Activated naive CD8-positive, alpha-beta T cell treated with anti-CD3 and anti-CD28 coated beads, Interleukin-2, amount 10 ng/mL, durations not matched to agents 7 days and 5 days (primary cell): ENCODE measurements at regions not wholly inside any gene's neighbourhood (a gene's known extent, or its start where the extent isn't known, plus 50 kb on each side); places are given as distances from the start of the nearest gene placed in this dataset.

Source experiments
- ATAC-seq: fragments of 150-1000 bp; cut with Tn5 transposase; one replicate; pipeline ENCODE4 v1.10.0; 2021; ENCODE audit warnings: low read depth, moderate library complexity
- POLR2A ChIA-PET: fragments of 350-600 bp; sonication (Branson Sonifier 250); formaldehyde crosslinking; loops from one replicate; lab custom pipeline; 2021; ENCODE audit warnings: antibody characterized with exemption; lab: Charles Lee
- DNase-seq: peaks from one replicate; pipeline ENCODE4 v3.0.0; 2021
- H3K27ac Mint-ChIP-seq: one replicate; pipeline ENCODE4 v1.8.0; 2022; ENCODE audit warnings: mild to moderate bottlenecking, mixed read lengths
- H3K27me3 Mint-ChIP-seq: one replicate; pipeline ENCODE4 v1.8.0; 2022; ENCODE audit warnings: mild to moderate bottlenecking, moderate library complexity, mixed read lengths
- H3K36me3 Mint-ChIP-seq: one replicate; pipeline ENCODE4 v1.8.0; 2021; ENCODE audit warnings: mild to moderate bottlenecking, mixed read lengths
- H3K4me1 Mint-ChIP-seq: one replicate; pipeline ENCODE4 v1.8.0; 2021; ENCODE audit warnings: mixed read lengths
- H3K4me3 Mint-ChIP-seq: one replicate; pipeline ENCODE4 v1.8.0; 2022; ENCODE audit warnings: mild to moderate bottlenecking, moderate library complexity, mixed read lengths
- H3K9me3 Mint-ChIP-seq: one replicate; pipeline ENCODE4 v1.8.0; 2021; ENCODE audit warnings: mixed read lengths

DNA sequence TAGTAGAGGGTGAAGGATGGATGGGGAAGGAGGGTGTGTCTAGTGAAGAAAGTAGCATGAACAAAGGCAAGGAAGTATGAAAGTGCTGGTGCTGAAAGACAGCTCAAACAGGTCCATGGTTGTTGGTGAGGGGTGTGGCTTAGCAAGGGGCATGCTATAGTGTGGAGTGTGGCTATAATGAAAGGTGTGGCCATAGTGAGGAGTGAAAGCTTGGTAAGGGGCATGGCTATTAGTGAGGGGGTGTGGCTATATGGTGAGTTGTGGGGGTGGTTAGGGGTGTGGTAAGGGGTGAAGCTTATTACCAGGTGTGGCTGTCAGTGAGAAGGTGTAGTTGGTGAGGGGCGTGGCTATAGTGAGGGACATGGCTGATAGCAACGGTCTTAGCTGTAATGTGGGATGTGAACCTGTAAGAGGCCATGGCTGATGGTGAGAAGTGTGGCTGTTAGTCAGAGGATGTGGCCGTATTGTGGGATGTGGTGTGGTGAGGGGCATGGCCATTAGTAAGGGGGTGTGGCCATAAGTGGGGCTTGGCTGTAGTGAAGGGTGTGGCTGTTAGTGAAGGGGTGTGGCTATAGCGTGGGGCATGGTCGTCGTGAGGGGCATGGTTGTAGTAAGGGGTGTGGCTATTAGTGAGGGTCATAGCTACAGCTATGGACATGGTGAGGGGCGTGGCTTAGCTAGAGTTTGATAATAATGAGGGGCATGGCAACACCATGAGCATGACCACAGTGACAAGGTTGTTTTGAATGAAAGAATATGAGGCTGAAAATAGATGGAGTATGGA lies 549.6 kb downstream of the FBXO15 start:
- no peaks in the 10 kb centered on the region for H3K4me1 Mint-ChIP-seq
- ATAC-seq: no peak
- H3K36me3 Mint-ChIP-seq: no peaks in the 10 kb centered on the region

DNA sequence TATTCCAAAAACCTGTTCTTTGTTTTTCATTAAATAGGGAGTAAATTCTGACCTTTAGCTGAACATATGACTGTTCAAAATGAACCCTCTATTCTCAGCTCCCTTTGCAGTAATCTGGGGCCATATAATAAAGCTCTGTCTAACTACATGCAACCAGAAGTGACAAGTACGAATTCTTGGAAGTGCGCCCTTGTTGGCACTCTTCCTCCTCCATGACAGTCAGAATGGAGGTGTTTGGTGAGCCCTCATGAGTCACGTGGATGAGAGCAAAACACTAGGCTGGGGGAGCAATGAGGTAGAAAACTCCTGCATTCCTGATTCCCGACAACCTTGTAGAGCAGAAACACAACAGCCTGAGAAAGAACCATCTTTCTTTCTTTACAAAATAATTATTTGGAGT lies 552.9 kb downstream of the FBXO15 start:
- Mint-ChIP-seq H3K36me3 (no peaks in the 10 kb centered on the region), H3K4me1 (no peaks in the 10 kb centered on the region), H3K27ac (no peak overlapping the region), H3K9me3 (peaks cover 5% of the 10 kb centered on the region), H3K4me3 (no peak overlapping the region), H3K27me3 (no peaks in the 10 kb centered on the region)
- no peak for DNase-seq
- POLR2A ChIA-PET: no interaction called here
- ATAC-seq: no peak

More for the DNA sequence above, 549.6 kb downstream of the FBXO15 start:
- H3K9me3 Mint-ChIP-seq: peaks cover 5% of the 10 kb centered on the region
- no peak overlapping the region for H3K4me3 Mint-ChIP-seq
- POLR2A ChIA-PET: no interaction called here
- no peak overlapping the region for H3K27ac Mint-ChIP-seq
- no peaks in the 10 kb centered on the region for H3K27me3 Mint-ChIP-seq
- no peak for DNase-seq

DNA sequence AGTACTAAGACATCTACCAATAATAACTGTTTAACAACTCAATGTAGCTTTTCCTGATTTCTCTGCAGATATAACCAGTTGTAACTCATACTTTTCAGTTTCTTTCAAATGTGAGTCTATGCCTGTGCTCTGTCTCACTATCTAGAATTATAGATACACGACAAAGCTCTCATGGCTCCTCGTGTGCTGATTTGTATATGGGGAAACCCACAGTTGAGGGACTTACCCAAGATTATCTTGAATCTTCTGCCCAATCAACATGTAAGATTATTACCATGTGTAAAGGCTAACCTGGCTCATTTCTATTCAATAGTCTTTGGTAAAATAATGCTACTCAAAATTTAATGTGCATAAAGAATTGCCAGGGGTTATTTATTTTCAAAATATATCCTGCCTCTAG lies 554.4 kb downstream of the FBXO15 start:
- H3K36me3 Mint-ChIP-seq: no peaks in the 10 kb centered on the region
- POLR2A ChIA-PET: no interaction called here
- no peak overlapping the region for H3K27ac Mint-ChIP-seq
- ATAC-seq (no peak), DNase-seq (no peak)
- H3K9me3 Mint-ChIP-seq: peaks cover 2% of the 10 kb centered on the region
- no peaks in the 10 kb centered on the region for H3K27me3 Mint-ChIP-seq
- H3K4me3 Mint-ChIP-seq: no peak overlapping the region
- H3K4me1 Mint-ChIP-seq: no peaks in the 10 kb centered on the region

DNA sequence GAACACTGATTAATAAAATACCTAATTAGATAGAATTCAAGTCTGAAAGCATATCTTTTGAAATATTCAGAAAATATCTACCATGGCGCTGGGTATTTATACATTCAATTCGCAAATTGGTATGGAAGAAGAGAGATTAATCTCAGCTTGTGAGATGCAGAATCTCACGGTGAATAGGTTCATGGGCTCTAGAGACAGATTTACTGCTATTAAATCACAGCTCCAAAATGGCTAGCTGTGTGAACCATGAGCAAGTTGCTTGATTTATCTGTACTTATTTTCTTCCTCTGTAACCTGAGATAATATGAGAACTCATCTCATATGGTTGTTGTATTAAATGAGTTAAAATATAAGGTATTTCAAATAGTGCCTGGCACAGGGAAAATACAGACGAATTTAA lies 556.7 kb downstream of the FBXO15 start:
- no peak overlapping the region for H3K27ac Mint-ChIP-seq
- no peaks in the 10 kb centered on the region for H3K36me3 Mint-ChIP-seq
- no peaks in the 10 kb centered on the region for H3K27me3 Mint-ChIP-seq
- H3K4me1 Mint-ChIP-seq: no peaks in the 10 kb centered on the region
- no peak for DNase-seq
- H3K9me3 Mint-ChIP-seq: no peaks in the 10 kb centered on the region
- POLR2A ChIA-PET: no interaction called here
- no peak overlapping the region for H3K4me3 Mint-ChIP-seq
- no peak for ATAC-seq

DNA sequence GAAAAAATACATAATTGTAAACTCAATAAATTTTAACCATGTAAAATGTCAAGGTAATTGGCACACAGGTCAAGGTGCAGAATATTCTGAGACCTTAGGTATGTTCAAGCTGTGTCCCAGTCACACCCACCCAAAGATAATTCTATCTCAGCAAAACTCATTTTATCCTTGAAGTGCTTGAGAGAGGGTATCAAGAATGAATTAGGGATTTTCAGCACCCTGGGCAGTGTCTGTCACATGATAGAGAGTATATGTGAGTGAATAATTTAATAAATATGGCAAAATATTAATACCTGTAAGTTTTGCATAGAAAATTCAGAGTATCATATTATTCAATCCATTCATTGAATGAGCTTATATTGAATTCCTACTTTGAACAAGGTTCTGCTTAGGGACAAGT lies 567.9 kb downstream of the FBXO15 start:
- POLR2A ChIA-PET: no interaction called here
- H3K4me1 Mint-ChIP-seq: no peaks in the 10 kb centered on the region
- no peaks in the 10 kb centered on the region for H3K36me3 Mint-ChIP-seq
- H3K9me3 Mint-ChIP-seq: no peaks in the 10 kb centered on the region
- no peaks in the 10 kb centered on the region for H3K27me3 Mint-ChIP-seq
- no peak overlapping the region for H3K4me3 Mint-ChIP-seq
- H3K27ac Mint-ChIP-seq: no peak overlapping the region
- DNase-seq: no peak
- no peak for ATAC-seq

DNA sequence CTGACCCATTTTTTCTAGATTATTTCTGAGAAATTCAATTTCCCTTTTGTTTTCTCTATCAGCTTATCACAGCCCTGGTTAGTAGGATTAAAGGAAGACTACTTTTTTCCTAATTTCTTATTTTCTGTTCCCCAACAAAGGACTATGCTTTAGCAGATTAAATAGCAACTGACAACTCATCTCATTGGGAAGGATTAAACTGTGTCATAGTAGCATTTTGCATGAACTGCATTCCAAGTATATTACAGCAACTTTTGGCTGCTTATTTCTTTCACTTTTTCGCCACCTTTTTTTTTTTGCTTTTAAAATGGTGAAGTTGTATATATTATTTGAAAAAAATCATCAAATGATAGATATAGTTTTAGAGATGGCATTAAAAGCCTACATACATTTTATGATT lies 570.3 kb downstream of the FBXO15 start:
- no peaks in the 10 kb centered on the region for H3K4me1 Mint-ChIP-seq
- no peak for DNase-seq
- POLR2A ChIA-PET: no interaction called here
- H3K36me3 Mint-ChIP-seq: no peaks in the 10 kb centered on the region
- H3K27ac Mint-ChIP-seq: no peak overlapping the region
- no peaks in the 10 kb centered on the region for H3K9me3 Mint-ChIP-seq
- no peak for ATAC-seq
- H3K4me3 Mint-ChIP-seq: no peak overlapping the region
- H3K27me3 Mint-ChIP-seq: no peaks in the 10 kb centered on the region

DNA sequence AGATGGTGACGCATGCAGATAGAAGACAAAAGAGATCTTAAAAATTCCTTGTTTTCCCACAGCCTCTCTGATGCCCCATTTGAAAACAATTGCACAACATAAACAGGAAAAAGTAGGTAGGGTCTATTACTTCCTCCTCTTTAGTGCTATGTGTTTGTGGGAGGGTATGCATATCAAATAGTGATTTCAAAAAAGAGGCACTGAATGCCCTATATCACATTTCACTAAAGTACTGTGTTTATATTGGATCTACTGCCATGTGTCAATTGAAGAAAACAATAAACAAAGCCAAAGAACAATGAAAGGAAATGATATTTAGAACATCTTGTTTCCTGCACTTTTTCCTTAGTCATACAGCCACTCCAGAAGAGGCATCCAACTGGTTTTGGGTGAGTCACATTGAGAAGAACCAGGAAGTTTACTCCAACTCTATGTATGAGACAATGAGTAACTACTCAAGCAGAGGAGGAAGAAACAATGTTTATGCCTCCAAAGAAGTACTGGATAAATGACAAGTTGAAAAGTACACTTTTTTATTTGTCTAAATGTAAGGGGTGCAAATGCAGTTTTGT lies 583.6 kb downstream of the FBXO15 start:
- H3K4me3 Mint-ChIP-seq: no peak overlapping the region
- ATAC-seq: no peak
- H3K9me3 Mint-ChIP-seq: no peaks in the 10 kb centered on the region
- no peak overlapping the region for H3K27ac Mint-ChIP-seq
- H3K27me3 Mint-ChIP-seq: no peaks in the 10 kb centered on the region
- no peaks in the 10 kb centered on the region for H3K36me3 Mint-ChIP-seq
- POLR2A ChIA-PET: no interaction called here
- no peak for DNase-seq
- no peaks in the 10 kb centered on the region for H3K4me1 Mint-ChIP-seq

DNA sequence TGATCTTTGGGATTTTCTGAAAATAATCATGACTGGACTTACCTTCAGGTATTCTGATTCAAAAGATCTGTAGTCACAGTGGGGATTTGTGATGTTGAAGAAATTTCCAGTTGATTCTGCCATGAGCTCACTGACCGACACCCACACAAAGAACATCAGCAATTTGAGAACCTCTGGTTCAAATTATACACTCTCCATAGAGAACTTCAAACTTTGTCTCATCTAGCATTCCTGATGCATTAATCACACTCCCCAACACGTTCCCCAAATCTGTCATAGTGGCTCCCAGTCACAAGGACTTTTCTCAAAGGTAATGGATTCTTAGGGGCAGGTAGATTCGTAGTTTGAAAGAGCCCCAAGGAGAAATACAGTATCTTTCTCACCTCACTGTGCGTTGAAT lies 584.3 kb downstream of the FBXO15 start:
- no peak overlapping the region for H3K27ac Mint-ChIP-seq
- H3K36me3 Mint-ChIP-seq: no peaks in the 10 kb centered on the region
- no peak overlapping the region for H3K4me3 Mint-ChIP-seq
- ATAC-seq: no peak
- no peak for DNase-seq
- no peaks in the 10 kb centered on the region for H3K9me3 Mint-ChIP-seq
- POLR2A ChIA-PET: no interaction called here
- no peaks in the 10 kb centered on the region for H3K4me1 Mint-ChIP-seq
- H3K27me3 Mint-ChIP-seq: no peaks in the 10 kb centered on the region

DNA sequence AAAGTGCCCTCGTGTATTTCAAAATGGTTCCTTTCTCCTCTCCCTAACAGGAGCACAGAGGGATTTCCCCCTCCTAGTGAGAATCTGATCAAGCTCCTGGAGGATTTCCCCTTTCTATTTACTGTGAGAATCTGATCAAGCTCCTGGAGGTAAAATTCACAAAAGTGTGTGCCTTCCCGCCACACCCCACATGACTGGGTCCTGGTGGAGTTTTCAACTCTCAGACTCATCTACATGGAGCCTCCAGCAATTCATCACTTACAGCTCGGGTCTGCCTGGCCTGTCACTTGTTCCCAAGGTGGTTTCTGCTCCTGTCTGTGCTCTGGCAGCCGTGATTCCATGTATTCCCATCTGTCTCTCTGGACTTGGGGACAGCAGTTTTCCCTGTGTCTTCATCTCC lies 590.7 kb downstream of the FBXO15 start:
- ATAC-seq (no peak), DNase-seq (no peak)
- no peaks in the 10 kb centered on the region for H3K4me1 Mint-ChIP-seq
- H3K27ac Mint-ChIP-seq: no peak overlapping the region
- POLR2A ChIA-PET: no interaction called here
- no peaks in the 10 kb centered on the region for H3K36me3 Mint-ChIP-seq
- no peak overlapping the region for H3K4me3 Mint-ChIP-seq
- H3K9me3 Mint-ChIP-seq: no peaks in the 10 kb centered on the region
- H3K27me3 Mint-ChIP-seq: no peaks in the 10 kb centered on the region

DNA sequence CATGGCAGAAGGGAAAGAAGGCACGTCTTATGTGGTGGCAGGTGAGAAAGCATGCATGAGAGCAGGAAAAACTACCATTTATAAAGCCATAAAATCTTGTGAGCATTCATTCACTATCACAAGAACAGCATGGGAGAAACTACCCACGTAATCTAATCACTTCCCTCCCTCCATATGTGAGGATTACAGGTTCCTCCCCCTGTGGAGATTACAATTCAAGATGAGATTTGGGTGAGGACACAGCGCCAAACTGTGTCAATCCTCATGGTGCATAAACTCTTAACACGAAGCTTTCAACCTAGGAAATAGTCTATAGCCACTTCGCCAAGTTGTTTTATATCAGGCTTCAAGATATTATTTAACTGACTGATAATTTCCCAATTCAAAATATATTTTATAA lies 595.5 kb downstream of the FBXO15 start:
- H3K4me1 Mint-ChIP-seq: no peaks in the 10 kb centered on the region
- H3K27me3 Mint-ChIP-seq: no peaks in the 10 kb centered on the region
- ATAC-seq (no peak), DNase-seq (no peak)
- POLR2A ChIA-PET: no interaction called here
- H3K4me3 Mint-ChIP-seq: no peak overlapping the region
- no peak overlapping the region for H3K27ac Mint-ChIP-seq
- H3K36me3 Mint-ChIP-seq: no peaks in the 10 kb centered on the region
- H3K9me3 Mint-ChIP-seq: no peaks in the 10 kb centered on the region

DNA sequence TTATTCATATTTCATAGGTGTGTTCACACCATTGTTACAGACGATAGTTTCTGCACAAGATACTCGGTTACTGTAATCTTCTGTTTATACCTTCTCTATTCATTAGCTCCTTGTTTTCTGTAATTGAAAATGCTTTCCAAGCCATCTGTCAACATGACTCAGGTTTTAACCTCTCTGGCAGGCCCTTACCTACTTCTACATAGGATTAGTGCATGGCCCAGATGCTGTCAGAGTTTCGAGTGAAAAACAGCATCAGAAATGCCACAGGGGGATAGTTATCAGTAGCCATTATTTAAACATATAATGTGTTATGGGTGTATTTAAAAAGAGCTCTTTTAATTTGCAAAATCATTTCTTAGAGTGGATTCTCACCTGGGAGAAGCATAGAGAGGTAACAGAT lies 596.4 kb downstream of the FBXO15 start:
- no peak for ATAC-seq
- H3K27ac Mint-ChIP-seq: no peak overlapping the region
- H3K4me1 Mint-ChIP-seq: no peaks in the 10 kb centered on the region
- H3K27me3 Mint-ChIP-seq: no peaks in the 10 kb centered on the region
- H3K36me3 Mint-ChIP-seq: no peaks in the 10 kb centered on the region
- POLR2A ChIA-PET: no interaction called here
- no peaks in the 10 kb centered on the region for H3K9me3 Mint-ChIP-seq
- DNase-seq: no peak
- no peak overlapping the region for H3K4me3 Mint-ChIP-seq

DNA sequence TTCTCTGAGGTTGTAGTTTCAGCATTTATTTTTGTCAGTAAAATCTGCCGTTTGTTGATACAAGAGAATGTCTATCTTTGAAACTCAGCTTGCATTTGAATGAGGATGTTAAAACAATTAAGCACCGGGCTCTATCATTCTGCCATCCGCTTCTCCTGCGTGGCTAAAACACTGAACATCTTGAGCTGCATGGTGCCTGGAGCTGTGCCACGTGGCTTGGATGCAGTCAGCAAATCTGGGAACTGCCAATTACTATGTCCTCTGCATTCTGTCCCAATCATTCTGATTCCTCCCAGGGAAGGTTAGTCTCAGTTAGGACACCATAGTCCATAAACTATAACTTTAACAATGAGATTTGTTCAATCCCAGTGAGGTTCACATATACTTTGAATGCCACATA lies 598.4 kb downstream of the FBXO15 start:
- DNase-seq (no peak), ATAC-seq (no peak)
- Mint-ChIP-seq H3K36me3 (no peaks in the 10 kb centered on the region), H3K4me1 (no peaks in the 10 kb centered on the region), H3K27ac (no peak overlapping the region), H3K4me3 (no peak overlapping the region), H3K9me3 (no peaks in the 10 kb centered on the region), H3K27me3 (no peaks in the 10 kb centered on the region)
- POLR2A ChIA-PET: no interaction called here

DNA sequence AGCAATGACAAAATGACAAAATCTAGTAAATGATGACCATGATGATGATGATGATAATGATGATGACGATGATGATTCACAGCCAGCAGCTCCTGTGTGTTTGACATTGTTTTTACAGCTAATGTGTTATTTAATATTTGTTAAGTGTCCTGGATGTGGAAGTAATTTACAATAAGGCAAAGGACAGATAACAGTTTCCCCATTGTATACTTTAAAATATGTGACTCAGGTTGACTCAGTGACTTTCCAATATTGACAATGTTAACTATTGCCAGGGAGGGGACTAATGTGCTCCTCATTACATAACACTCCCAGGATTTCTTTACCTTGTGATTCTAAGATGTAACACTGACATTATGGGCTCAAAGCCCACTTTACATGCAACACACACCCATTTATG lies 602.2 kb downstream of the FBXO15 start:
- Mint-ChIP-seq H3K4me3 (no peak overlapping the region), H3K9me3 (no peaks in the 10 kb centered on the region), H3K27ac (no peak overlapping the region), H3K27me3 (no peaks in the 10 kb centered on the region), H3K36me3 (no peaks in the 10 kb centered on the region), H3K4me1 (no peaks in the 10 kb centered on the region)
- POLR2A ChIA-PET: no interaction called here
- DNase-seq (no peak), ATAC-seq (no peak)

DNA sequence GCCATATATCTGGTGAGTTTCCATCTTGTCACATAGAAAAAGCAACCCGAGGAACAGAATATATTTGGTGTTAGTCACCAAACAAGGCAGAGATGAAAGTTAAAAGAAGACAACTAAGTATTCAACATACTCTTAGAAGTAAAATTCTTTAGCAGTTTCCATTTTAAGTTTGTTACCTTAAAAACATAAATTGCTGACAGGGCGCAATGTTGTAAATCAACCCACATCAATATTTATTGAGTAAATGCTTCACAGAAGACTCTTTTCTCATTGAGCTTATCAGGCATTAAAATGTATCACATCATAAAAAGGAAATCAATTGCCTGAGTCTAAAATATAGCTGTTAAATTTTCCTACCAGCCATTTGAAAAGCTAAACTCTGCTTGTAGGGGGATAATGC lies 603.0 kb downstream of the FBXO15 start:
- Mint-ChIP-seq H3K27me3 (no peaks in the 10 kb centered on the region), H3K4me3 (no peak overlapping the region), H3K36me3 (no peaks in the 10 kb centered on the region), H3K27ac (no peak overlapping the region), H3K9me3 (no peaks in the 10 kb centered on the region), H3K4me1 (no peaks in the 10 kb centered on the region)
- POLR2A ChIA-PET: no interaction called here
- DNase-seq (no peak), ATAC-seq (no peak)
